K562 (cell line): ENCODE measurements at regions not wholly inside any gene's neighbourhood (a gene's known extent, or its start where the extent isn't known, plus 50 kb on each side); places are given as distances from the start of the nearest gene placed in this dataset.

Experiments
- ATAC-seq: fragments of 200-7000 bp; cut with Tn5 transposase; 3 replicates; pipeline ENCODE4 v1.9.1; 2020; ENCODE audit warnings: moderate library complexity
- BruUV-seq: library from RNA; stranded (reverse); fragments of 400-500 nt; replicated peaks from 2 replicates; lab custom pipeline; 2021; lab: Mats Ljungman, UMichigan
- CTCF ChIA-PET: fragments of 300-600 bp; formaldehyde crosslinking; extraction: SDS; loops from one replicate; lab custom pipeline; 2021; ENCODE audit warnings: low intra/inter-chr PET ratio; lab: Yijun Ruan, JAX
- POLR2A ChIA-PET: fragments of 300-600, 350-650 bp; sonication (Branson Sonifier 250); formaldehyde crosslinking; extraction: SDS; loops from one replicate; lab custom pipeline; 2021; ENCODE audit warnings: antibody characterized with exemption, inconsistent platforms; lab: Yijun Ruan, JAX
- DNase-seq, 4 experiments: peaks; one replicate each; pipeline versions ENCODE4 v3.0.0 to v3.0.0-alpha.2; 2011 to 2018; ENCODE audit warnings: low spot score in 3 of 4, mixed read lengths in 3 of 4; ENCODE audit errors: extremely low read depth in 1 of 4
- FAIRE-seq: peaks from 2 replicates; lab custom pipeline; 2011; peaks lifted over from hg19 to GRCh38; lab: Jason Lieb, UNC
- H2AFZ ChIP-seq: 2 replicates; pipeline ENCODE4 v1.6.0; 2011; ENCODE audit warnings: low read depth, low read length, control low read depth, inconsistent platforms
- H3K27ac ChIP-seq: fragments of 200-600 bp; 3 replicates; pipeline ENCODE4 v1.8.0; 2011; ENCODE audit warnings: low read depth, mild to moderate bottlenecking, control low read depth, inconsistent platforms, low read length, moderate library complexity, mixed read lengths; ENCODE audit errors: extremely low read depth
- H3K27me3 ChIP-seq, 2 experiments: fragments of 300-600 bp in 1 of 2; 2 replicates in 1 of 2; 3 replicates in 1 of 2; pipeline versions ENCODE4 v1.6.0 to v1.8.0; 2011; ENCODE audit warnings: inconsistent platforms in 2 of 2, low read length in 2 of 2, mild to moderate bottlenecking in 1 of 2, mixed read lengths in 1 of 2, moderate library complexity in 1 of 2; ENCODE audit not compliant: control insufficient read depth in 2 of 2, insufficient read depth in 2 of 2
- H3K36me3 ChIP-seq: fragments of 300-600 bp; 3 replicates; pipeline ENCODE4 v1.8.0; 2011; ENCODE audit warnings: mild to moderate bottlenecking, low read length, inconsistent platforms; ENCODE audit not compliant: control insufficient read depth, insufficient read depth
- H3K4me1 ChIP-seq, 2 experiments: fragments of 200-600 bp in 1 of 2; replicated peaks in 1 of 2; 2 replicates in 1 of 2; 3 replicates in 1 of 2; pipeline versions ENCODE4 v1.5.1 to v1.8.0; 2011; ENCODE audit warnings: inconsistent platforms in 2 of 2, low read length in 2 of 2, mild to moderate bottlenecking in 1 of 2, mixed read lengths in 1 of 2, moderate library complexity in 1 of 2; ENCODE audit not compliant: control insufficient read depth in 2 of 2, insufficient read depth in 2 of 2
- H3K4me2 ChIP-seq: 2 replicates; pipeline ENCODE4 v1.6.1; 2011; ENCODE audit warnings: low read length, control low read depth, inconsistent platforms, mixed read lengths; ENCODE audit not compliant: insufficient read depth
- H3K4me3 ChIP-seq: fragments of 200-600 bp; sonication (generic), shearing (Covaris generic); 2 replicates; pipeline ENCODE4 v1.5.1; 2016; ENCODE audit warnings: control low read depth, inconsistent platforms
- H3K79me2 ChIP-seq: fragments of 200-600 bp; 3 replicates; pipeline ENCODE4 v1.8.0; 2011; ENCODE audit warnings: low read length, inconsistent platforms; ENCODE audit not compliant: control insufficient read depth, insufficient read depth
- H3K9ac ChIP-seq, 2 experiments: 2 replicates each; pipeline versions ENCODE4 v1.6.0 to v1.6.1; 2011; ENCODE audit warnings: low read depth in 2 of 2, low read length in 2 of 2, control low read depth in 1 of 2, inconsistent platforms in 1 of 2, mild to moderate bottlenecking in 1 of 2, mixed read lengths in 1 of 2; ENCODE audit not compliant: insufficient read depth in 1 of 2
- H3K9me1 ChIP-seq: one replicate; pipeline ENCODE4 v1.6.0; 2011; ENCODE audit warnings: inconsistent platforms, mild to moderate bottlenecking, low read length, moderate library complexity; ENCODE audit not compliant: control insufficient read depth, insufficient read depth
- H3K9me3 ChIP-seq: replicated peaks from 2 replicates; pipeline ENCODE4 v1.5.1; 2011; ENCODE audit warnings: low read depth, low read length, inconsistent platforms; ENCODE audit not compliant: control insufficient read depth, insufficient read depth
- H4K20me1 ChIP-seq: replicated peaks from 2 replicates; pipeline ENCODE4 v1.6.1; 2011; ENCODE audit warnings: low read length, inconsistent platforms, mixed read lengths; ENCODE audit not compliant: control insufficient read depth, insufficient read depth
- BCOR ChIP-seq: fragments of 450-650 bp; IDR thresholded peaks from 2 replicates; pipeline ENCODE4 v1.6.1; 2016
- CHAMP1 ChIP-seq: fragments of 450-650 bp; IDR thresholded peaks from 2 replicates; pipeline ENCODE4 v1.6.1; 2016; ENCODE audit warnings: mild to moderate bottlenecking
- EP400 ChIP-seq: fragments of 450-650 bp; IDR thresholded peaks from 2 replicates; pipeline ENCODE4 v1.6.1; 2017; ENCODE audit warnings: antibody characterized with exemption, mild to moderate bottlenecking, moderate library complexity
- EZH2 ChIP-seq: IDR thresholded peaks from 2 replicates; pipeline ENCODE4 v1.6.1; 2012; ENCODE audit warnings: low read depth, mild to moderate bottlenecking, inconsistent platforms, low read length, borderline replicate concordance
- GTF2E2 ChIP-seq: fragments of 200-800 bp; sonication (Bioruptor generic); IDR thresholded peaks from 2 replicates; pipeline ENCODE4 v1.6.1; 2016; ENCODE audit warnings: missing genetic modification characterization, missing compliant biosample characterization
- NFATC3 ChIP-seq: fragments of 450-650 bp; IDR thresholded peaks from 2 replicates; pipeline ENCODE4 v1.6.1; 2017; ENCODE audit warnings: mild to moderate bottlenecking
- PTBP1 ChIP-seq: fragments of 200-400 bp; formaldehyde crosslinking; IDR thresholded peaks from 2 replicates; pipeline ENCODE4 v1.6.1; 2017; ENCODE audit warnings: low read depth, low read length
- RBM25 ChIP-seq: fragments of 200-400 bp; formaldehyde crosslinking; IDR thresholded peaks from 2 replicates; pipeline ENCODE4 v1.6.1; 2018; ENCODE audit warnings: low read length, low read depth, moderate library complexity; ENCODE audit not compliant: severe bottlenecking
- RFX1 ChIP-seq: fragments of 450-650 bp; IDR thresholded peaks from 2 replicates; pipeline ENCODE4 v1.6.1; 2016; ENCODE audit warnings: mild to moderate bottlenecking, moderate library complexity
- VEZF1 ChIP-seq: fragments of 200-800 bp; sonication (Bioruptor generic); IDR thresholded peaks from 2 replicates; pipeline ENCODE4 v1.6.1; 2017; ENCODE audit warnings: missing genetic modification characterization, missing compliant biosample characterization
- ZNF140 ChIP-seq: fragments of 250-450 bp; sonication (Bioruptor Pico); IDR thresholded peaks from 2 replicates; pipeline ENCODE4 v1.8.0; 2021; ENCODE audit warnings: moderate library complexity, mild to moderate bottlenecking, inconsistent platforms
- ZNF830 ChIP-seq: fragments of 250-450 bp; sonication (Bioruptor Pico); IDR thresholded peaks from 2 replicates; pipeline ENCODE4 v1.5.0; 2021; ENCODE audit warnings: mild to moderate bottlenecking
- WGBS: fragments of 100-300 bp; shearing (Covaris generic); methylation state at CpG from one replicate; pipeline ENCODE4 v1.1.6; 2016; ENCODE audit warnings: low coverage, mixed read lengths; ENCODE audit not compliant: insufficient coverage; ENCODE audit errors: missing lambda C conversion rate; 5-methylcytosine and 5-hydroxymethylcytosine counted together
- in situ Hi-C: fragments of 300-500 bp; cut with MboI; formaldehyde crosslinking; loops from 4 replicates; pipeline ENCODE4 v1.15.0; 2018; ENCODE audit warnings: inconsistent platforms, mixed read lengths
- intact Hi-C: fragments of 100-400 bp; cut with micrococcal nuclease; formaldehyde crosslinking; loops from 2 replicates; pipeline ENCODE4 v1.14.2; 2022
- TF ChIP-seq, protein P1 (sequence below), 2 experiments: fragments of 450-650 bp in 1 of 2; sonication (generic) in 1 of 2; formaldehyde crosslinking in 1 of 2; IDR thresholded peaks in 1 of 2; conservative IDR thresholded peaks in 1 of 2; 2 replicates each; pipeline versions ENCODE4 v1.6.1 to v1.8.1; 2016 to 2023; ENCODE audit warnings: mild to moderate bottlenecking in 2 of 2, moderate library complexity in 2 of 2, inconsistent platforms in 1 of 2, missing genetic modification reagents in 1 of 2

GRCh38 chr11:87392665-87393064 is 354.9 kb downstream of the TMEM135 start:
- no TSS peak for BruUV-seq
- Histone ChIP-seq H3K9me3 (no peaks in the 10 kb centered on the region), H3K36me3 (no peaks in the 10 kb centered on the region), H3K79me2 (no peaks in the 10 kb centered on the region), H3K4me1 (no peaks in the 10 kb centered on the region), H3K9ac (no peak overlapping the region), H3K27me3 (no peaks in the 10 kb centered on the region), H3K4me2 (no peak overlapping the region), H2AFZ (no peak overlapping the region), H3K4me3 (no peak overlapping the region), H4K20me1 (no peaks in the 10 kb centered on the region), H3K27ac (no peak overlapping the region), H3K9me1 (no peaks in the 10 kb centered on the region)
- intact Hi-C loops (no loop called here), in situ Hi-C loops (no loop called here)
- DNase-seq (no peak), FAIRE-seq (no peak), ATAC-seq (no peak)
- CTCF ChIA-PET: no interaction called here
- no peak for TF ChIP-seq ZNF830 (CRISPR knock-in tag)
- TF ChIP-seq, protein P1, sequence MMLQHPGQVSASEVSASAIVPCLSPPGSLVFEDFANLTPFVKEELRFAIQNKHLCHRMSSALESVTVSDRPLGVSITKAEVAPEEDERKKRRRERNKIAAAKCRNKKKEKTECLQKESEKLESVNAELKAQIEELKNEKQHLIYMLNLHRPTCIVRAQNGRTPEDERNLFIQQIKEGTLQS (IDR thresholded peaks at IDR 0.05): peak; percentile 28; the same call in 1 of the 2 replicates
- TF ChIP-seq, protein P1 (CRISPR knock-in tag; conservative IDR thresholded peaks at IDR 0.05): no peak
- POLR2A ChIA-PET: no interaction called here

GRCh38 chr11:87391496-87391895 is 353.8 kb downstream of the TMEM135 start:
- no peaks in the 10 kb centered on the region for H3K79me2 ChIP-seq
- H4K20me1 ChIP-seq: no peaks in the 10 kb centered on the region
- DNase-seq: no peak
- no peaks in the 10 kb centered on the region for H3K4me1 ChIP-seq
- no peaks in the 10 kb centered on the region for H3K9me3 ChIP-seq
- no peaks in the 10 kb centered on the region for H3K36me3 ChIP-seq
- no peak overlapping the region for H3K27ac ChIP-seq
- FAIRE-seq: no peak
- intact Hi-C loops: no loop called here
- no peaks in the 10 kb centered on the region for H3K27me3 ChIP-seq
- no peak overlapping the region for H3K4me3 ChIP-seq
- ChIA-PET CTCF (no interaction called here), POLR2A (interaction anchor here (0.7 kb wide), 1 partner anchor 10 kb away, joined by 3 read pairs; no protein-coding TSS in a partner anchor)
- in situ Hi-C loops: no loop called here
- H3K4me2 ChIP-seq: no peak overlapping the region
- H3K9ac ChIP-seq: no peak overlapping the region
- no peaks in the 10 kb centered on the region for H3K9me1 ChIP-seq
- 0% methylated on average over 3 of the region's 3 CpGs for WGBS
- no peak for ATAC-seq
- BruUV-seq: no TSS peak
- no peak overlapping the region for H2AFZ ChIP-seq
- TF ChIP-seq VEZF1 (CRISPR knock-in tag) (no peak), PTBP1 (no peak), BCOR (no peak), CHAMP1 (no peak), RFX1 (no peak), EZH2 (no peak), ZNF140 (CRISPR knock-in tag) (no peak), EP400 (no peak), GTF2E2 (no peak), NFATC3 (no peak), RBM25 (no peak)
